ENCODE measurements at regions not wholly inside any gene's neighbourhood (a gene's known extent, or its start where the extent isn't known, plus 50 kb on each side); places are given as distances from the start of the nearest gene placed in this dataset.
A peak's percentile ranks its signal among the peaks of the same experiment; 100 is the strongest.

DNA sequence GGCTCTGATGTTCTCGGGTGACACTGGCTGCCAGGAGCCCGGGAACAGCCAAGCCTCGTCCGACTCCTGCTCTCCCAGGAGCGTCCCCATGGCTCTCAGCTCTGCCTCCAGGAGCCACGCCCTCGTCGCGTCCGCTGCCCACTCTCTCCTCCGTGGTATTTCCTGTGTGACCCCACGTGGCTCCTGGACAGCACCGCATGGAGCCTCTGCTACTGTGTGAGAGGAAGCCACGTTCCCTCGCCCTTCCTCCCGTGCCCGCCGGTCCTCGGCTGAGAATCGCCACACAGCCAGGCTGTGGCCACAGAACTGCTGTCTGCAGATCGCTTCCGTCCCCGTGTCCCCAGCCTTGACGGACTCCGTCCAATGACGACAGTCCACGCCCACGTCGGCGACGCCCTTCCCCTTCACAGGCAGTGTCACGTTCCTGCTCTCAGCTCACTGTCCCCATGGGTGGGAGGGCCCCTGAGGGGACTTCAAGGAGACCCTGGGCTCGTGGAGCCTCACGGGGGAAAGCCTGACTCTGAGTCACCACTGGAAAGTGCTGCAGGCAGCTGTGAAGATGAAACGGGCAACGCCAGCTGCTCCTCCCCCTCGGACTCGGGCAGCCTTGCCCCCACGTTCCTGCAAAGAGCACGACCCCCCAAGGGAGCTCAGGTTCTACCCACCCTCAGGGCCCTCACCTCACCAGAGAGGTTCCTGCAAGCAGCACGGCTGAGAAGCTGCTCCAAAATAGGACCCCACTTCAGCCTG, 458.5 kb downstream of the BRD1 start:
- DNase-seq (ENCODE audit: low spot score): peak; percentile 26

DNA sequence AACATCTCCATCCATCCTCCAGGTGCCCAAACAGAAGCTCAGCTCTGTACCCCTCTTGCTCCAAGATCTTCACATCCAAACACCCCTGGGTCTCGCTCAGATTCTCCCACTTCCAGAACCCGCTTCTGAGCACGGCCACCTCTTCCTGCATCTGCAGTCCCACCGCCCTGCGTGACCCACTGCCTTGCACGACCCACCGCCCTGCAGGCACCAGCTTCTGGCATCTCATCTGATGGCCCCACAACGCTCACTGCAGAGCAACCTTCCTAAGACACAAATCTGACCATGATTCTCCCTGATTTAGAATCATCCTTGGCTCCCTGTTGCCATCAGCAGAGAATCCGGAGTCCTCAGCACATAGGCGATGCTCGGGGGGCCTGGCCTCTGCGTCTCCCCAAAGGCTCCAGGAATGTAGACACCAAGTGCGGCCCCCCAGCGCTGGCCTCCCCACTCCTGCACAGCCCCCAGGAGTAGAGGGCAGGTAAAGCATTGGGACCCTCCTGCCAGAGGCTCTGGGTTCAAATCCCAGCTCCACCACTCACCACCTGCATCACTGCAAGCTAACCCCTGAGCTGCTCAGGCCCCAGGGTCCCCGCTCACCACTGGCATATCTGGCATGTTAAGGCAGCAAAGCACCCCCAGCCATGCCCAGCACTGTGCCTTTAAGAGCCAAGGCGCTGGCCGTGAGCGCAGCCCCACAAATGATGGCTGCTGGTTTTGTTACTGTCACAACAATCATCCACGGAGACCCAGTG, 459.3 kb downstream of the BRD1 start:
- peak; percentile 29 for DNase-seq (ENCODE audit: low spot score)

DNA sequence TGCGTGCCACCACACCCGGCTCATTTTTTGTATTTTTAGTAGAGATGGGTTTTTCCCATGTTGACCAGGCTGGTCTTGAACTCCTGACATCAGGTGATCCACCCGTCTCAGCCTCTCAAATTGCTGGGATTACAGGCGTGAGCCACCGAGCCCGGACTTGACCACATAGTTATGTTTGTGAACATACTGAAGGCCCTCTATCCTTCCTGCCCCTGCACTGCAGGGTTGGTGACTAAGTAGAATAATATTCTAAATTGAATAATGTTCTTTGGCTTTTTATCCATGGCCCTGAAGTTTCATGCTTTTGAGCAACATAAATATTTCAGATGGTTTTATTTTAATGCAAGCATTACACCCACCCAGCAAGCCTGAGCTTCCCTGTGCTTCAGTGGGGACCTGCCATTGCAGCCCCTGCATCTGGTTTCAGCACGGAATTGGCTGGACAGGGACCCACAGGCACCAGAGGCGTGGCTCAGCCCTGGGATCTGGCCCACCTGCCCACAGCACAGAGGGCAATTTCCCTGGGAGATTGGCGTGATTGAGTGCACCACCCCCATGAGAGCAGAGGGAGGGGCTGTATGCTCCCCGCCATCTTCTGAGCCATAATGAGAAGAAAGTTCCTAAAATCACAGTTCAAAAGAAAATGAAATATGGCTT, 460.5 kb downstream of the BRD1 start:
- DNase-seq (ENCODE audit: low spot score): no peak

DNA sequence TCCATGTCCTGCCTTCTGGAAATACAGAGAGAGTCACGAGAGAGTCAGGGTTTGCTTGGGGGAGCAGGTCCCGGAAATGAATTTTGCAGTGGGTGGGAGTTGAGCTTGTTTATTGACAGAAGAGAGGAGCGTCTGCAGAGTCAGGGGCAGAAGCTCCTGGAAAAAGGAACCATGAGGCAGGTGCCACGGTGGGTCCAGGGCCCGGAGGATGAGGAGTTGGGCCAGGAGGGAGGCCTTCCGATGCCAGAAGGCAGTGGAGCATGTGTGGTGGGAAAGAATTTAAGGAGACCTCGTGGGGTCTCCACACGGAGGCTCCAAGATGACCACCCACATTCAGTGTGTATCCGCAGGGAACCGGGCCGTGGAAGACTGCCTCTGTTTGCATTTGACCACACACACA, 461.2 kb downstream of the BRD1 start:
- no peak for DNase-seq (ENCODE audit: low spot score)

DNA sequence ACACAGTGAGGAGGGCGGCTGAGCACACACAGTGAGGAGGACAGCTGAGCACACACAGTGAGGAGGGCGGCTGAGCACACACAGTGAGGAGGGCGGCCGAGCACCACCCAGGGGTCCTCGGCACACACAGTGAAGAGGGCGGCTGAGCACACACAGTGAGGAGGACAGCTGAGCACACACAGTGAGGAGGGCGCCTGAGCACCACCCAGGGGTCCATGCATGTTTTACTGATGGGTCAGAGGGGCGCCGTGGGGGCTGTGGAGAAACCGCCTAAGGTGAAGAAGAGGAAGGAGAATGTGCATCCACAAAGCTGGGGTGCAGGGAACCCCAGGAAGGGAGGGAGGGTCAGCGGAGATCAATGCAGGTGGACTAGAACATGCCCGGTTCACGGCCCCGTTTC, 461.8 kb downstream of the BRD1 start:
- no peak for DNase-seq (ENCODE audit: low spot score)

DNA sequence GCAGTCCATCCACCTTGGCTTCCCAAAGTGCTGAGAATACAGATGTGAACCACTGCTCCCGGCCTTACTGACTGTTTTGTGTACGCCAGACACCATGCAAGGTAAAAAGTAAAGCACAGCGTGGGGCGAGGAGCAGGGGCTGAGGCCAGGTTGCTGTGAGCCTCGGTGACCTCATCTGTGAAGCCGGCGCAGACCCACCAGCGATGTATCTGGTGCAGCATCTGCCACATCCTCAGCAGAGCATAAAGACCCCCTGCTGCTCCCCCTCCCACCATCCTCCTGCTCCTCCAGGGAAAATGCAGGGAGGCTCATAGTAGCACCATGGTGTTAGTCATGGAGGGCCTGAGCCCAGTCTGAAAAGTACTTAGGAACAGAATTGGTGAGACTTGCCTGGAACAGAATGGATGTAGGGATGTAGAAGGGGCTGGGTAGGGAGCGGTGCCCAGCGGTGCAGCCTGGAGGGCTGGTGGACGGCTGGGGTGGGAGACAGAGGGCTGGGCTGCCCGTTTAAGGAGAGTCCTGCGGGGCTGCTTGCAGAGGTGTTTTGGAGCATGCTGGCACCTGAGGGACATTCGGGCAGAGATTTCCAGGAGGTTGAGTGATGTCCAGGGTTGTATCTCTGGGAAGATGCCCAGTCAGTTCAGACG, 462.4 kb downstream of the BRD1 start:
- DNase-seq (ENCODE audit: low spot score): no peak

DNA sequence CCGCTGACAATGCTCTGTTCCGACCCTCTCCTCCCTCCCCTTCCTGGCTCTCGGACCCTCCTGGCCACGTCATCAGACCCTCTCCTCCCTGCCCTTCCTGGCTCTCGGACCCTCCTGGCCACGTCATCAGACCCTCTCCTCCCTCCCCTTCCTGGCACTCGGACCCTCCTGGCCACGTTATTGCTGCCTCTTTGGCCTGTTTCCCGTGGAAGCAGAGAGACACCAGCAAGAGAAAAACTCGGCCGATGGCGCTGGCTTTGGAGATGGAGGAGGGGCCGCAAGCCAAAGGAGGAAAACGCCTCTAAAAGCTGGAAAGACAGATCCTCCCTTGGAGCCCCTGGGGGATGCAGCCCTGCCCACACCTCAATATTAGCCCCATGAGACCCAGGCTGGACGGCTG, 463.3 kb downstream of the BRD1 start:
- no peak for DNase-seq (ENCODE audit: low spot score)

DNA sequence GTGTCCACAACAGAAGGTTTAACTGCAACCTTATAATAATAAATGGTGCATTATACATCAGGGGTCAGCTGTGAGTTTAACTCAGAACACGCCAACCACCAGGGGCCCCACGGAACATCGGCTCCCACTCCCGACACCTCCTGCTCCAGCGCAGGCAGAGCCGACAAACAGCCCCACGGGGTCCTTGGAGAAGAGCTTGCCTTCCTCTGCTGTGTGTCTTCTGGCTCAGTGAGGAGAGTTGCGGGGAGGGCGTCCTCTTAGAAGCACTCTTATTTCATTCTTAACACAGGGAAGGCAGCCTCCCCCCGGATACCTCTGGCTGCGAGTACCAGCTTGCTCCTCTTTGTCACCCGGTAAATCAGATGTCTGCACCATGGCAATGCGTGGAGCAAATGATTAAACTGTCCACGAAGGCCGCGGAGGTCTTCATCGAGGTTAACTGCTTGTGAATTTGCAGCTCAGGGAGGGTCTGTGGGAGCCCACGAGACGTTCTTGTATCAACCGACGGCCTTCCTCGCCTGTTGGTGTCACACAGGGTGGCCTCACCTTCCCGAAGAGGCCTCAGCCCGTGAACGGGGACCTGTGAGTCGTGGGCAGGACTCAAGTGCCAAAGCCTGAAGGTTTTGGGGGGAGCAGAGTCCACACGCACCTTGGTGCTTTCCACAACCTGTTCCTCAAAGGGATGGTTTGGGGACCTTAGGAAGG, 464.0 kb downstream of the BRD1 start:
- no peak for DNase-seq (ENCODE audit: low spot score)

DNA sequence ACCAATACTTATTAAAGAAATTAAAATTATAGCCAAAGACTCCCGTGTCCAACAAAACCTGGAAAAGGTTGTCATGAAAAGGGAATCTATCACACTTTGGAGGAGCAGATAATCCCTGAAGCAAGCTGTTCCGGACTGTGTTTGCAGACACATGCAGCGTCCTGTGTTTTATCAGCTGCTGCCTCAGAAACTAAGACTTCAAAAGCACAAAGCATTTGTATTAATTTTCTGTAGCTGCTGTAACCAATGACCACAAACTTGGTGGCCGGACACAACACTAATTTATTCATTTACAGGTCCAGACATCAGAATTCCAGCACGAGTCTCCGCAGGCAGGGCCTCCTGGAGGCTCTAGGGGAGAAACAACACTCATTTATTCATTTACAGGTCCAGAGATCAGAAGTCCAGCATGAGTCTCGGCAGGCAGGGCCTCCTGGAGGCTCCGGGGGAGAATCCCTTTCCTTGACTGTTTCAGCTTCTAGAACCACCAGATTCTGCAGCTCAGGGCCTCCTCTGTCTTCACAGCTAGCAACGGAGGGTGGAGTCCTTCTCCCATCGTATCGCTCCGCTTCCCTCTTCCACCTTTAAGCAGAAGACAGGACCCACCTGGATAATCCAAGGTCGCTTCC, 465.3 kb downstream of the BRD1 start:
- DNase-seq (ENCODE audit: low spot score): no peak

DNA sequence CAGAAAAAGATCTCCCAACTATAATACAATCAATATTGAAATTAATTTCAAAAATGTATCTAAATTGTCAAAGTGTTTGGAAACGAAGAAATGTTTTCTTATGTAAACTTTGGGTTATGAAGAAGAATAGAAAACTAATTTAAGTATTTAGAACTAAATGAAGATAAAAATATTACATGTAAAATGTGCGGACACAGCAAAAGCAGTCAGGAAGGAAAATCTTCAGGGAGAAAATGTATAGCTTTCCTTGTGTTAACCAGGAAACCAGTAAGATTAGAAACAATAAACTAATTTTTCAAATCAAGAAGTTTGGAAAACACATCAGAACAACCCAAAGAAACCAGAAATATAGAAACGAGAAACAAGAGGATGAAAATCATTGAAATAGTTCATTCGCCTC, 466.5 kb downstream of the BRD1 start:
- DNase-seq (ENCODE audit: low spot score): no peak

DNA sequence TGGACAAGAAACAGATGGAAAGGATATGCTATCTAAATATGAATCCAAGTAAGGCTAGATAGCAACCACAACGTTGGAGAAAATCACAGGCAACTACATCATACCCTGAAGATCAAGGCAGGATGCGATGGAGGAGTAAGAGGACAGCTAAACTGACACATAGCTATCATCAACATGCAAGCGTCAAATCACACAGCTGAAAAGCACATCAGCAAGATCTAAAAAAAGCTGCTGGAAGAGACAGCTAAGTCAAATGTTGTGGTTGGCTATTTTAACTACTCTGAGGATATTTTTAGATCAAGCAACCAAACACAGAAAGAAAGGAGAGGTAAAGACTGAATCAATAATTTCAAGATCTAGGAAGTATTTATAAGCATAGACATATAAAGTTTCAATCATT, 466.9 kb downstream of the BRD1 start:
- DNase-seq (ENCODE audit: low spot score): no peak

DNA sequence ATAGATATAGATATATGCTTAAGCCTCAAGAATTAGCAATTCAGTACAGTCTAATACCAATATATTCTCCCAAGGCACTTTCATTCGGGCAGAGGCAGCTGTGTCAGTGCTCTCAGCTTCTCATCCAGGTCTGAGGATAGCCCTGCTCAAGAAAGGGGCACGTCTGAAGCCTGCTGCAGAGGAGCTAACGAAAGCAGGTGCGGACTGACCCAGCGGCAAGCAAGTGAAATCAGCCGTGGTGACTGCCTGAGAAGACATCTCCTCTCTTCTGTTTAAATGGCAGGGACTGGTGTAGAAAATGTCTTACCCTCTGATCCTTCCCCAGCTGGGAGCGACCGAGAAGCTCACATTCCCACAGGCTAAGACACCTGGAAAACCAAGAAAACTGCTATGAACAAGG, 468.6 kb downstream of the BRD1 start:
- no peak for DNase-seq (ENCODE audit: low spot score)

DNA sequence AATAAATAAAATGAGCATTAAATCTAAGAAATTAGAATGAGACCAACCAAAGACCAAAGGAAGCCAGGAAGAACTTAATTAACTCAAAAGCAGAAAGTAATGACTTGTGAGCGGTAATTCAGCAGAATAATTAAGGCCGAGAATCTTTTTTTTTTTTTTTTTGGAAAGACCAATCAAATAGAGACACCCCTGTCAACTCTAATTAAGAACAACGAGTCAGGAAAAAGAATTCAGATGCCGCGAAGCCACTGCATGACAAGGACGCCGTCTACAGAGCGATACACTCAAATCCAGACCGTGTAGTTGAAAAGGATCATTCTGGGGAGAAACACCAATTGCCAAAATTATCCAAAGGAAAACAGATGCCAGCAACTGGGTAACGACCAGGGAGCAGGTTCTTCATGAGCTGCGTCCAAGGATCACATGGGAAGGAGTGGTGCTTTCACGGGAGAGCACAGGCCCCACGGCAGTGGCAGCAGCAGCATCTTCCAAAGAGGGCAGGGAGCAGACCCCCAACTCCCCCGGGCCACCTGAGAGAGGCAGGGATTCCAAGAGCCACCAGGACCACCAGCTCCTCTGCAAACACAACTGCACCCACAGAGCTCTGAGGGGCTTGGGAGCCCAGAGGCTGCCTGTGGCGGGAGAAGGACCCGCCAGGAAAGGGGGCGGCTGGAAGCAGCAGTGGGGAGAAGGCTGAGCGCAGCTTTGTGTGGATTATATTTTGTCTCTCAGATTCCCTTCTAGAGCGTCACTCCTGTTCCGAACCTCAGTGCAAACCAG, 469.8 kb downstream of the BRD1 start:
- DNase-seq (ENCODE audit: low spot score): peak; percentile 29

DNA sequence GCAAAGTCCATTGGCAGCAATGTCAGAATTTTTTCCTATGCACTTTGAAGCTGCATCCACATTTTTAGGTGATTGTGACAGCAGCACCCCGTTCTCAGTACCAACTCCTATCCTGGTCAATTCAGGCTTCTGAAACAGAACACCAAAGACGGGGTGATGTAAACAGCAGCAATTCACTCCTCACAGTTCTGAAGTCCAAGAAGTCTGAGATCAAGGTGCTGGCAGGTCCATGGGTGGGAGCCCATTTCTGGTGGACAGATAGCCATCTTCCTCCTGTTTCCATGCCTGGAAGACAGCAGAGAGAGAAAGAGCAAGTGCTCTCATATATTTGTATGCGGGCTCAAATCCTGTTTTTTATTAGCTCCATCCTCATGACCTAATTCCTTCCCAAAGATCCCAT, 471.2 kb downstream of the BRD1 start:
- no peak for DNase-seq (ENCODE audit: low spot score)

DNA sequence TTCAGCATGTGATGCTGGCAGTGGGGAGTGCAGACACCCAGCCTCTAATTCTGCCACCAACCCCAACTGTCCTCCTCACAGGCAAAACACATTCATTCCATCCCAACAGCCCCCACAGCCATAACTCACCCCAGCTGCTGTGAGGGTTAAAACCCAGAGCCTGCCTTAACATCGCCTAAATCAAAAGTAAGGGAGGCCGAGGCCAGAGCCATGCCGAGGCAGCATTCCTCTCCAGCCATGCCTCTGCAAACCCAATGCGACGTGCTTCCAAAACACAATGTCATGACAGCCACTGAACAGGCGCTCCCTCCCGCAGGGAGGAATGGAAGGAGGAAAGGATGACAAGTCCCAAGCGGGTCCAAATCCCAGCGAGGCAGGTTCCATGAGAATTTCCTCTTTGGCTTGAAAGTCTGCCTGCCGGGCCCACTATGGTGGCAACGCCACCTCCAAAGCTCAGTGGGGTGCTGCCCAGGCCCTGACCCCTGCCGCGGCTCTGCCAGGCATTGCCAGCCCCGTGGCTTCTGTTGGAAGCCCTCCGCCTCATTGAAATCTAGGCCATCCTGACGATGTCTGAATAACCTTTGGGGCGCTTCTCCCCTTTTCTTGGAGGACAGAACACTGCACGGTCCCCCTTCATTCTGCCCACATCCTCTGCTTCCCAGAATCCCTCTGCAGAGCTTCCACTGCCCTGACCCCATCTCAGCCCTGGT, 472.3 kb downstream of the BRD1 start:
- peak; percentile 34 for DNase-seq (ENCODE audit: low spot score)

DNA sequence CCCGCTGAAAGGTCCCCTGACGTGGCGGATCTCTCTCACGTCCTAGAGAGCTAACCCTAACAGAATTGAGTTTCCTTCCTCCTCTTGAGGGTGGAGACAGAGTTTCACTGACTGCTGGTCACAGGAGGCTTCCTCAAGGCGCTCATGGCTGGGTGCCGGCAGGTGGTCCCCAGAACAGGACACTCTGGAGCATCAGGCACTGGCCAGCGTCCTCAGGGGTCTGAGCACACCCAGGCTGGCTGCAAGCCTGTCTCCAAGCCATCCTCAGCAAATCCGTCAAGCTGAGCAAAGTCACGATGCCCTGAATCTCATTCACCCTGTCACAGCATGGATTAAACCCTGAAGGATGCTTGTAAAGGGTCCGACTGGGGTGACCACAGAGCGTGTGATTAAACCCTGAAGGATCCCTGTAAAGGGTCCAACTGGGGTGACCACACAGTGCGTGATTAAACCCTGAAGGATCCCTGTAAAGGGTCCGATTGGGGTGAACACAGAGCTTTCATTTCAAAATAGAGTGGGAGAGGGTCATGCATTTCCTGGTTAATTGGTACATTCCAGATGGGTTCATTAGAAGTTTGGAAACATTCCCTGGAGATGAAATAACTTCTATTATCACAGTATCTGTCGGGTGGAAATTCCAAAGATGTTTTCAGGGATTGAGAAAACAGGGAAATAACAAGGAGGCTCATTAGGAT, 473.0 kb downstream of the BRD1 start:
- DNase-seq (ENCODE audit: low spot score): peak; percentile 43

DNA sequence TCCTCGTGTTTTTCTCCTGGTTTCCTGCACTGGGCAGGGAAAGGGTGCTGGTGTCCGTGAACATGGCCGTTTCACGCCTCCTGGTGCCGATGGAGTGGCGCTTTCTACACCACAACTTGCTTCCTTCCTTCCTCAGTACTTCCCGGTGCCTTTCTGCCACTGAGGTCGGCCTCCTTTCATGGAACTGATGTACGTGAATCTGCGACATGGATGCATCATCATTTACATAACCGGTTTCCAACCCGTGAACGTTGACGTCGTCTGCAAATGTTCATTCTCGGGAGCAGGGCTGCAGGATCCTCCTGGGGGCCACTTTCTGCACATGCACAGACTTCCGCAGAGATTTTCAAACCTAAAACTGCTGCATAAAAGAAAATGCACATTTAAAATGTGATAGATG, 474.4 kb downstream of the BRD1 start:
- peak; percentile 32 for DNase-seq (ENCODE audit: low spot score)

DNA sequence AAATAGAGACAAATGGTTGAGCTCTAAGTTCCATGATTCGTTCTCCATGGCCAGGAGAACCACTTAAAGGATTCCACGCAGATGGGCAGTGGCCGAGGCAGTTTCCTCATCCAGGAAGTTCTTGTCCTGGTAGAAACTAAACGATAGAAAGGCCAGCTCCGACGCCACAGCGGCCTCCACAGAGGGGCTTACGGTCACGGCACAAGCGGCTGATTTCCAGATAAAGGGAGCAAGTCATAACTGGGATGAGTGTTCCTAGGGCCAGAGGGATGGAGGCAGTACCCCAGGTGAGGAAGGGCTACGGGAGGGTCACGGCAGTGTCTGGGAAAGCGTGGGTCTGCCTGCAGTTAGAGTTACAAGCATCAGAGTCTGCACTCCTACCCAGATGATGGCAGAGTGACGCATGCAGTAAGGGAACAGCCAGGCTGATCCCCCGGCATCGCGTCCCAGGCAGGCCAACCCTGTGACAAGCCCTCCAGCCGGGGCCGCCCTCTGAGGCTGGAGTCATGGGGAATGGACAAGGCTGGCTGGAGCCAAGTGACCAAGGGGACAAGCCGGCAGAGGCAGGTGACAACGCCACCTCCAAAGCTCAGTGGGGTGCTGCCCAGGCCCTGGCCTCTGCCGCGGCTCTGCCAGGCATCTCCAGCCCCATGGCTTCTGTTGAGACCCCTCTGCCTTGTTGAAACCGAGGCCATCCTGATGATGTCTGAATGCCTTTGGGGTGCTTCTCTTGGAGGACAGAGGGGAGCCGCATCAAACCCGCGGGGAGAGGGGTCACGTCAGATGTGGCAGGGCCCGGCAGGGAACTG, 475.1 kb downstream of the BRD1 start:
- DNase-seq (ENCODE audit: low spot score): peak; percentile 44
